Caco-2 (cell line): ENCODE measurements at regions not wholly inside any gene's neighbourhood (a gene's known extent, or its start where the extent isn't known, plus 50 kb on each side); places are given as distances from the start of the nearest gene placed in this dataset.

Experiments used
- BruUV-seq: library from RNA; stranded (reverse); fragments of 400-500 nt; replicated peaks from 2 replicates; lab custom pipeline; 2021; lab: Mats Ljungman, UMichigan
- CTCF ChIA-PET: fragments of 300-600 bp; sonication (Branson Sonifier 250); formaldehyde crosslinking; loops from one replicate; lab custom pipeline; 2022; ENCODE audit warnings: antibody characterized with exemption; lab: Charles Lee
- POLR2A ChIA-PET: fragments of 300-600 bp; sonication (Branson Sonifier 250); formaldehyde crosslinking; loops from one replicate; lab custom pipeline; 2022; ENCODE audit warnings: antibody characterized with exemption; lab: Charles Lee
- DNase-seq, 2 experiments: peaks; one replicate each; pipeline versions ENCODE4 v3.0.0 to v3.0.0-alpha.2; 2020 to 2022
- H3K27me3 ChIP-seq: replicated peaks from 2 replicates; pipeline ENCODE4 v1.6.0; 2011; ENCODE audit warnings: low read length; ENCODE audit not compliant: control insufficient read depth, insufficient read depth
- H3K36me3 ChIP-seq: 2 replicates; pipeline ENCODE4 v1.5.1; 2011; ENCODE audit warnings: low read length; ENCODE audit not compliant: control insufficient read depth, insufficient read depth
- H3K4me1 ChIP-seq: fragments of 250-450 bp; sonication (Bioruptor Pico); 2 replicates; pipeline ENCODE4 v1.5.1; 2020; ENCODE audit warnings: mild to moderate bottlenecking
- H3K4me3 ChIP-seq: 2 replicates; pipeline ENCODE4 v1.5.1; 2011; ENCODE audit warnings: low read depth, mild to moderate bottlenecking, control low read depth, low read length
- H3K9me3 ChIP-seq: fragments of 250-450 bp; sonication (Bioruptor Pico); 2 replicates; pipeline ENCODE4 v1.5.1; 2020; ENCODE audit warnings: mild to moderate bottlenecking, moderate library complexity
- H3K27ac Mint-ChIP-seq: one replicate; pipeline ENCODE4 v1.8.0; 2022; ENCODE audit warnings: mixed read lengths; ENCODE audit not compliant: unreplicated experiment
- H3K27me3 Mint-ChIP-seq: one replicate; pipeline ENCODE4 v1.8.0; 2022; ENCODE audit warnings: mixed read lengths; ENCODE audit not compliant: insufficient read depth, unreplicated experiment
- H3K36me3 Mint-ChIP-seq: one replicate; pipeline ENCODE4 v1.8.0; 2022; ENCODE audit warnings: mild to moderate bottlenecking, mixed read lengths; ENCODE audit not compliant: insufficient read depth, unreplicated experiment
- H3K4me1 Mint-ChIP-seq: one replicate; pipeline ENCODE4 v1.8.0; 2022; ENCODE audit warnings: low read depth, mixed read lengths; ENCODE audit not compliant: unreplicated experiment
- H3K4me3 Mint-ChIP-seq: one replicate; pipeline ENCODE4 v1.8.0; 2022; ENCODE audit warnings: mild to moderate bottlenecking, moderate library complexity, mixed read lengths; ENCODE audit not compliant: unreplicated experiment
- H3K9me3 Mint-ChIP-seq: one replicate; pipeline ENCODE4 v1.8.0; 2022; ENCODE audit warnings: mixed read lengths; ENCODE audit not compliant: unreplicated experiment
- CTCF ChIP-seq, 2 experiments: fragments of 200-600 bp in 1 of 2; IDR thresholded peaks; 1 replicate in 1 of 2; 2 replicates in 1 of 2; pipeline versions ENCODE4 v1.5.1 to v1.8.0; 2011 to 2022; ENCODE audit warnings: antibody characterized with exemption in 1 of 2, control low read depth in 1 of 2, inconsistent platforms in 1 of 2, low read depth in 1 of 2, low read length in 1 of 2, mild to moderate bottlenecking in 1 of 2, moderate library complexity in 1 of 2; ENCODE audit not compliant: insufficient read depth in 1 of 2, severe bottlenecking in 1 of 2, unreplicated experiment in 1 of 2
- intact Hi-C: fragments of 100-400 bp; cut with micrococcal nuclease; formaldehyde crosslinking; loops from one replicate; pipeline ENCODE4 v1.10.0; 2022; ENCODE audit not compliant: unreplicated experiment

GRCh38 chr10:62733654-62734293, 70.7 kb upstream of the ADO start:
- no peak for DNase-seq
- Mint-ChIP-seq H3K27ac (no peak overlapping the region), H3K9me3 (no peaks in the 10 kb centered on the region), H3K4me1 (no peaks in the 10 kb centered on the region), H3K36me3 (no peaks in the 10 kb centered on the region), H3K27me3 (peaks cover 3% of the 10 kb centered on the region), H3K4me3 (no peak overlapping the region)
- BruUV-seq, result no TSS peak
- ChIA-PET CTCF (no interaction called here), POLR2A (no interaction called here)
- no peak for TF ChIP-seq CTCF (IDR thresholded peaks at IDR 0.05; ENCODE audit: insufficient read depth in 1 of 2, low read depth in 1 of 2, low read length in 1 of 2, severe bottlenecking in 1 of 2, unreplicated experiment in 1 of 2)
- Histone ChIP-seq H3K9me3 (no peaks in the 10 kb centered on the region), H3K27me3 (no peaks in the 10 kb centered on the region), H3K36me3 (no peaks in the 10 kb centered on the region), H3K4me3 (no peak overlapping the region), H3K4me1 (no peaks in the 10 kb centered on the region)
- intact Hi-C loops, result loop anchor here (5.0 kb wide), 1 partner anchor 164 kb away; no protein-coding TSS in a partner anchor

DNA sequence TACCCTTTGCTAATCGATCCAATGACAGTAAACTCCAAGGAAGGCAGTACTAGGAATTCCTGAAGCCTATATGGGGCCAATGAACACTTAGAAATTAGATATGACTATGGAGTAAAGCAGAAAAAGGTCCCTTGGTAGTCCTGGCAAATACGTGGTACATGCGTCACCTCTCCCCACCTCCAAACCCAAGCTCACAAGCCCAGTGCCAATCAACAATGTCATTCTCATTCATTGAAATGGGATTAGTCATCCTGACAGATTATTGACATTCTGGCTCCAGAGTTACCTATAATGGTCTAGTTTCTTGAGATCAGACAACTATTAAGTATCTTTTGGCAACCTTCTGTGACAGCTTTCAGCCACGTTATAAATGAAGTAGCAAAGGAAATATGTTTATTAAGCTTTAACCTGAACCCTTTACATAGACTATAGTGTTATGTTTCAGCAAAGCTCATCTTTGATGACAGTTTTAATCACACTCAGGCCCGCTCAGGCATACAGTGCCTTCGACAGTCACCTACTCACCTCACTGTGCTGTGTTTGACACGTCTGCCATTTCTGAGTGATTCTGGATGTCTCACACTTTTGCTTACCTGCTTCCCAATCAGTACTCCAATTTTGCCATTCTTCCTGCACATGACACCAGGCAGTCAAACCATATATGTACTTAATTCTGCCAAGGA, 69.6 kb upstream of the ADO start:
- H3K36me3 ChIP-seq, result no peaks in the 10 kb centered on the region
- no peaks in the 10 kb centered on the region for H3K36me3 Mint-ChIP-seq
- no peak for TF ChIP-seq CTCF (IDR thresholded peaks at IDR 0.05; ENCODE audit: insufficient read depth in 1 of 2, low read depth in 1 of 2, low read length in 1 of 2, severe bottlenecking in 1 of 2, unreplicated experiment in 1 of 2)
- H3K9me3 ChIP-seq, result no peaks in the 10 kb centered on the region
- DNase-seq, result no peak
- H3K4me3 Mint-ChIP-seq, result no peak overlapping the region
- intact Hi-C loops, result loop anchor here (5.0 kb wide), 1 partner anchor 162 kb away; no protein-coding TSS in a partner anchor
- ChIA-PET CTCF (no interaction called here), POLR2A (interaction anchor here (0.5 kb wide), 1 partner anchor 119 kb away, joined by 3 read pairs; no protein-coding TSS in a partner anchor)
- no peaks in the 10 kb centered on the region for H3K4me1 ChIP-seq
- H3K9me3 Mint-ChIP-seq, result no peaks in the 10 kb centered on the region
- no peak overlapping the region for H3K4me3 ChIP-seq
- H3K27ac Mint-ChIP-seq, result no peak overlapping the region
- H3K27me3 Mint-ChIP-seq, result peaks cover 3% of the 10 kb centered on the region
- no peaks in the 10 kb centered on the region for H3K27me3 ChIP-seq
- no TSS peak for BruUV-seq
- no peaks in the 10 kb centered on the region for H3K4me1 Mint-ChIP-seq

- intact Hi-C loops, result no loop called here
- TF ChIP-seq CTCF (IDR thresholded peaks at IDR 0.05; ENCODE audit: insufficient read depth in 1 of 2, low read depth in 1 of 2, low read length in 1 of 2, severe bottlenecking in 1 of 2, unreplicated experiment in 1 of 2), result no peak
- Mint-ChIP-seq H3K36me3 (no peaks in the 10 kb centered on the region), H3K27ac (no peak overlapping the region), H3K4me3 (no peak overlapping the region), H3K4me1 (no peaks in the 10 kb centered on the region), H3K9me3 (no peaks in the 10 kb centered on the region), H3K27me3 (peaks cover 3% of the 10 kb centered on the region)
- no peak overlapping the region for H3K4me3 ChIP-seq
- DNase-seq, result no peak
- H3K27me3 ChIP-seq, result no peaks in the 10 kb centered on the region
- CTCF ChIA-PET, result no interaction called here
- BruUV-seq, result no TSS peak
- POLR2A ChIA-PET, result no interaction called here
- no peaks in the 10 kb centered on the region for H3K36me3 ChIP-seq
- no peaks in the 10 kb centered on the region for H3K4me1 ChIP-seq
- H3K9me3 ChIP-seq, result no peaks in the 10 kb centered on the region
Measured at GRCh38 chr10:62735464-62736167, 68.9 kb upstream of the ADO start.
